Activated naive CD4-positive, alpha-beta T cell treated with Interleukin-2 at 50 U/mL for 16 hours (primary cell): ENCODE measurements at regions not wholly inside any gene's neighbourhood (a gene's known extent, or its start where the extent isn't known, plus 50 kb on each side); places are given as distances from the start of the nearest gene placed in this dataset.
"Not testable (repeated sequence)": the region's sequence is repeated elsewhere in the genome, so short reads cannot be mapped to it uniquely, and the experiment has no call there.

Source experiments
- DNase-seq: peaks from one replicate; pipeline ENCODE4 v3.0.0-alpha.2; 2020

GRCh38 chr4:15164571-15164970 lies 162.3 kb downstream of the CPEB2 start:
- no peak for DNase-seq

GRCh38 chr4:15167743-15168142 lies 165.5 kb downstream of the CPEB2 start:
- no peak for DNase-seq

GRCh38 chr4:15168759-15169158 lies 166.5 kb downstream of the CPEB2 start:
- no peak for DNase-seq

GRCh38 chr4:15171725-15172124 lies 169.4 kb downstream of the CPEB2 start:
- DNase-seq: no peak

GRCh38 chr4:15173251-15173650 lies 171.0 kb downstream of the CPEB2 start:
- no peak for DNase-seq

GRCh38 chr4:15174168-15174567 lies 171.9 kb downstream of the CPEB2 start:
- DNase-seq: not testable (repeated sequence)

- DNase-seq: not testable (repeated sequence)
These were observed 177.6 kb downstream of the CPEB2 start for GRCh38 chr4:15179842-15180241.

GRCh38 chr4:15182600-15183220 lies 180.4 kb downstream of the CPEB2 start:
- peak; percentile 24 for DNase-seq

GRCh38 chr4:15186149-15186548 lies 183.9 kb downstream of the CPEB2 start:
- no peak for DNase-seq

- no peak for DNase-seq
These were observed 184.5 kb downstream of the CPEB2 start for GRCh38 chr4:15186806-15187205.

GRCh38 chr4:15188605-15189539 lies 186.6 kb downstream of the CPEB2 start:
- no peak for DNase-seq

GRCh38 chr4:15194520-15194919 lies 192.2 kb downstream of the CPEB2 start:
- no peak for DNase-seq

GRCh38 chr4:15197005-15197404 lies 194.7 kb downstream of the CPEB2 start:
- DNase-seq: no peak

GRCh38 chr4:15198070-15198727 lies 195.9 kb downstream of the CPEB2 start:
- DNase-seq: no peak

- DNase-seq: no peak
These were observed 199.5 kb downstream of the CPEB2 start for GRCh38 chr4:15201782-15202181.

GRCh38 chr4:15202481-15202880 lies 200.2 kb downstream of the CPEB2 start:
- DNase-seq: no peak

- DNase-seq: not testable (repeated sequence)
These were observed 204.2 kb downstream of the CPEB2 start for GRCh38 chr4:15206526-15206925.

GRCh38 chr4:15213302-15213970 lies 211.2 kb downstream of the CPEB2 start:
- no peak for DNase-seq

GRCh38 chr4:15215109-15215508 lies 212.7 kb upstream of the C1QTNF7 start:
- no peak for DNase-seq

GRCh38 chr4:15226203-15226602 lies 201.6 kb upstream of the C1QTNF7 start:
- no peak for DNase-seq

GRCh38 chr4:15231265-15232091 lies 196.4 kb upstream of the C1QTNF7 start:
- DNase-seq: peak; percentile 71
